ENCODE measurements at regions not wholly inside any gene's neighbourhood (a gene's known extent, or its start where the extent isn't known, plus 50 kb on each side); places are given as distances from the start of the nearest gene placed in this dataset.

GRCh38 chr5:81855591-81855990, 104.7 kb upstream of the SSBP2 start:
- no peak for DNase-seq

GRCh38 chr5:81854915-81855314, 104.0 kb upstream of the SSBP2 start:
- DNase-seq = no peak

GRCh38 chr5:81854485-81854884, 103.6 kb upstream of the SSBP2 start:
- no peak for DNase-seq

- DNase-seq = no peak
Observed at GRCh38 chr5:81853030-81853357, 102.1 kb upstream of the SSBP2 start.

GRCh38 chr5:81852291-81853029, 101.6 kb upstream of the SSBP2 start:
- DNase-seq = peak; percentile 19

- peak; percentile 94 for DNase-seq
Observed at GRCh38 chr5:81851481-81852178, 100.7 kb upstream of the SSBP2 start.

- no peak for DNase-seq
Observed at GRCh38 chr5:81850501-81851357, 99.8 kb upstream of the SSBP2 start.

GRCh38 chr5:81849770-81850367, 99.0 kb upstream of the SSBP2 start:
- no peak for DNase-seq

GRCh38 chr5:81848362-81848880, 97.5 kb upstream of the SSBP2 start:
- DNase-seq = no peak

GRCh38 chr5:81846301-81846700, 95.4 kb upstream of the SSBP2 start:
- DNase-seq = no peak

- DNase-seq = no peak
Observed at GRCh38 chr5:81843845-81844244, 92.9 kb upstream of the SSBP2 start.

- no peak for DNase-seq
Observed at GRCh38 chr5:81842795-81843398, 92.0 kb upstream of the SSBP2 start.

GRCh38 chr5:81839034-81839433, 88.1 kb upstream of the SSBP2 start:
- no peak for DNase-seq

GRCh38 chr5:81838307-81838906, 87.5 kb upstream of the SSBP2 start:
- DNase-seq = peak; percentile 16

- DNase-seq = no peak
Observed at GRCh38 chr5:81837667-81838306, 86.9 kb upstream of the SSBP2 start.

- DNase-seq = no peak
Observed at GRCh38 chr5:81835814-81836367, 85.0 kb upstream of the SSBP2 start.

GRCh38 chr5:81834021-81834660, 83.2 kb upstream of the SSBP2 start:
- DNase-seq = no peak

- no peak for DNase-seq
Observed at GRCh38 chr5:81830596-81830995, 79.7 kb upstream of the SSBP2 start.

- no peak for DNase-seq
Observed at GRCh38 chr5:81829242-81829641, 78.3 kb upstream of the SSBP2 start.

- no peak for DNase-seq
Observed at GRCh38 chr5:81827500-81827899, 76.6 kb upstream of the SSBP2 start.

GRCh38 chr5:81826128-81826527, 75.2 kb upstream of the SSBP2 start:
- no peak for DNase-seq

All from activated CD4-positive, alpha-beta T cell treated with anti-CD3 and anti-CD28 coated beads, Interleukin-2, Interleukin-6, amounts not matched to agents 100 ng/mL and 50 ng/mL, durations not matched to agents 16 hours and 8 hours (primary cell).